IPS-NIHi7 (cell line): ENCODE measurements at regions not wholly inside any gene's neighbourhood (a gene's known extent, or its start where the extent isn't known, plus 50 kb on each side); places are given as distances from the start of the nearest gene placed in this dataset.
A peak's percentile ranks its signal among the peaks of the same experiment; 100 is the strongest.
"Not testable (repeated sequence)": the region's sequence is repeated elsewhere in the genome, so short reads cannot be mapped to it uniquely, and the experiment has no call there.

ENCODE experiments used
- DNase-seq: peaks from one replicate; pipeline ENCODE4 v3.0.0; 2012; ENCODE audit warnings: mixed read lengths; ENCODE audit errors: extremely low spot score

DNA sequence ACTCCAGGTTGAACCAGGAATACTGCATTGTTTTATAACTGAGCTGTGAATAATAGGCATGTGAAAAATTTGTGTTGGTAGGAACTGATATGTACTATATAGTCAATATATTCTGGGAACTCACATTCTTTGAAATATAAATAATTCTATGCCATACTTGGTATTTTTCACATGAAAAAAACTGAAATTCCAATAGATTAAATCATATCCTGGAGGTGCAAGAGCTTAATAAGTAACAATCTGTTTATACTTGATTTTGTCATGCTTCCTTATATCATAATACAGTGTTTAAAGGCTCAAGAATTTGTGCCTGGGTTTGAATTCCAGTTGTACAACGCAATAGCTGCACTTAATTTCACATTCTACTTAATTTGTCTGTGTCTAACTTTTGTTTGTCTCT is 387.0 kb downstream of the USP25 start:
- no peak for DNase-seq

DNA sequence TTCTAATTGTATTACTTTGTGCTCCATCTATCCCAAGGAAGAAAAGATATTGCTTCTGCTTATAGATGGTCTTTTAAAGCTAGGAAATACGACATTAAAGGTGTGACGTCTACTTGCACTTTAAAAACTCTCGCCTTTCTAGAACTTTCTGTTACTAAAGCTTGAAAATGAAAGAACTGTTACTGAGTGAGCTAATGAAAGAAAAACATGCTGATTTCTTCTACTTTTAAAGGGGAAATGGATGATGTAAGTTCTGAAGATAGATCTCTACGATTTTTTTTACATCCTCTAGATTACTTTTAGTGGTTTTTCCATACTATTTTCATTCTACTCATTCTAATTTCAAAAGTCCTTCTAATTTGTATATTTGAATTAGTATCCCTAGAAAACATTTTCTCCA is 387.5 kb downstream of the USP25 start:
- no peak for DNase-seq

- no peak for DNase-seq
Observed at GRCh38 chr21:16117851-16118590, 388.2 kb downstream of the USP25 start.

DNA sequence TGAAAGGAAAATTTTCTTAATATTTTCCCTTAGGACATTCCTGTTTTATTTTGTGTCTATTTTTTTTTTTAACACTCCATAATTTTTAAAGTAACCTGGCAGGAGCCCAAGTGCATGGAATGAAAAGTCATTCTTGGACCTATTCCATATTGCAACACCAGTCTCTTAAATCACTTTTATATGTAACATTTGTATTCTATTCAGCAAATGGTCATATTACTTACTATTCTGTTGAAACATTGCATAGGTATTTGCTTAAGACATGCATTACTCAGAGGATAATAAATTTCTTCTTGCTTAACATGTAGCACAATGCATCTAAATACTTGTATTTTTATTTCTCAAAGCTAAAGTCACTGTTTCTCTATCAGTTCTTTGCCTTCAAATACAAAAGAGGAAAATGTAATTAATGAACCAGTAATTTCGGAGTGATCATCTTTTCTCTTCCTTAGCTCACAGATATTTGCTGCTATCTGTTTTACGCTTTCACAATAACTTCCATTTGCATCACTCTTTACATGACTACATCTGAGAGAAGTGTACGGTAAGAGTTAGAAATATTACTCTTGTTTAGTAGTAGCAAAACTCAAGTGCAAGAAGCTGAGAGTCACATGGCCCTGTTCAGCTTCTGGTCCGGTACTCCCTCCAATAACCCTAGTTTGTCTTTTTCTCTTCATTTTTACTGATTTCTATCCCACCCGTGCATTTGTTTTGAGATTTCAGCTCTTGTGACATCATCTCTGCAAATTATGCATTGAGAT is 394.8 kb downstream of the USP25 start:
- no peak for DNase-seq

DNA sequence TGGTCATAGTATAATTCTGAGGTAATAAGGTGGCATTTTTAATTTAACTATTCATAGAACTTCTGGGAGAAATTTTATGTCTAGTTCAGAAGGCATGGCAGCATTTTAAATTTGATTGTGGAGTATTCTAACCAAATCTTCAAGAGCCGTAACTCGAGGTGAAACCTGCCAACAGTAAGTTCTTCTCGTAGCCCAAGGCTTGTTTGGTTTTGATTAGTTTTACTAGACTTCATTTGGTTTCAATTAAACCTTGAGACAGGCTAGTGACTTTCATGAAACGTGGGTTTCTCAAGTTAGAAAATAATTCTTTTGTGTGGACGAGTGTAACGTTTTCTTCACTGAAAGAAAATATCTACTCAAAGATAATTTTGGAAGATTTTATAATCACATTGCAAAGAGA is 395.5 kb downstream of the USP25 start:
- DNase-seq = no peak

- not testable (repeated sequence) for DNase-seq
Observed at GRCh38 chr21:16132453-16132852, 402.7 kb downstream of the USP25 start.

DNA sequence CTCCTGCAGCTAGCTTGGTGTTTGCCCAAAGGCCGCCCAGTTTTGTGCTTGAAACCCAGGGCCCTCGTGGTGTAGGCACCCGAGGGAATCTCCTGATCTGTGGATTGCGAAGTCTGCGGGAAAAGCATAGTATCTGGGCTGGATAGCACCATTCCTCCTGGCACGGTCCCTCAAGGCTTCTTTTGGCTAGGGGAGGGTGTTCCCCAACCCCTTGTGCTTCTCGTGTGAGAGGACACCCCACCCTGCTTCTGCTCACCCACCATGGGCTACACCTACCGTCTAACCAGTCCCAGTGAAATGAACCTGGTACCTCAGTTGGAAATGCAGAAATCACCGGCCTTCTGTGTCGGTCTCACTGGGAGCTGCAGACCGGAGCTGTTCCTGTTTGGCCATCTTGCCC is 403.5 kb downstream of the USP25 start:
- DNase-seq = no peak

- no peak for DNase-seq
Observed at GRCh38 chr21:16134134-16134533, 404.4 kb downstream of the USP25 start.

DNA sequence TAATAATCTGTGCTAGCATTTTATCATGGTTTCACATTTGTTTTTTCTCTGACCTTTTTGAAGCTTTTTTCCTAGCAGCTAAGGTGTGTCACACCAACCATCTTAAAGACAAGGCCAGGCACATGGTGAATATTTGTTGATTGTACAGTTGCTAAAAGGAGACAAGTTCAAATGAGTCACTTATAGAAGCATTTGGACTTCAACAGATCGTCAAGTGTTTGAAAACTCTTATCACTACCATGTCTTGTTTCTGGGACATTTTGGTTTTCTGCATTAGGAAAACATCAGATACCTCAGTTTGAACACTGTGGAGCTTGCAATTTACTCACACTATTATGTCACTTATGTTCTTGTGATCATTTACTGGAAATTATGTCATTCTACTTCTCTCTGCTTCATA is 407.3 kb downstream of the USP25 start:
- no peak for DNase-seq

DNA sequence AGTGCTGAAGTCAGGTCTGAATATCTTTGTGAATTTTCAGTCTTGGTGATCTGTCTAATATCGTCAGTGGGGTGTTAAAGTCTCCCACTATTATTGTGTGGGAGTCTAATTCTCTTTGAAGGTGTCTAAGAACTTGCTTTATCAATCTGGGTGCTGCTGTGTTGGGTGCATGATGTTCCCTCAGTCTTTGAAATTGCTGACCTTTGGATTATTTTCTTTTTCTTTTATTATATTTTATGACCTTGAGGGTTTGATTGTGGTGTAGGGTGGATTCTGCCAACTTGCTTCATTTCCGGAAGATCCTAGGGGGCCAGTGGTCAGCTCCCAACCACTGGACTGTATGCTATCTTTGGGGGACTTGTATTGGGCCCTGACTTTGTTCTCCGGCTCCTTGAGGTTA is 415.3 kb downstream of the USP25 start:
- DNase-seq = no peak

DNA sequence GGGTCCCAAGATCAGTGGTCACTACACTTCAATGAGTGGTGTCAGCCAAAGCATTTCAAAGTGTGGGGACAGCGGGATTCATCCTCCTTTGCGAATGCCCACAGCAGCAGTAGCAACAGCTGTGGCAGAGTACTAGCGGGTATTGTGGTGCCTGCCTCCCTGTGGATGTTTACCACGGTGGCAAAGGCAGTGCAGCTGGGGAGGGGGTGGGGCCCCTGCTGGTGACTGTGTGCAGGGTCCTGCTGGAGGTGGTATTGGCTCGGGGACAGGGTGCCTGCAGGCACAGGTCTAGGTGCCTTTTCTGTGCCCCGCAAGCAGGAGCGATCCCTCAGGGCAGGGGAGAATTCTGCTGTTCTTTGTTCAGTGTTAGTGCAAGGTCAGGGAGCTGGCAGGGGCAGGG is 415.7 kb downstream of the USP25 start:
- no peak for DNase-seq

DNA sequence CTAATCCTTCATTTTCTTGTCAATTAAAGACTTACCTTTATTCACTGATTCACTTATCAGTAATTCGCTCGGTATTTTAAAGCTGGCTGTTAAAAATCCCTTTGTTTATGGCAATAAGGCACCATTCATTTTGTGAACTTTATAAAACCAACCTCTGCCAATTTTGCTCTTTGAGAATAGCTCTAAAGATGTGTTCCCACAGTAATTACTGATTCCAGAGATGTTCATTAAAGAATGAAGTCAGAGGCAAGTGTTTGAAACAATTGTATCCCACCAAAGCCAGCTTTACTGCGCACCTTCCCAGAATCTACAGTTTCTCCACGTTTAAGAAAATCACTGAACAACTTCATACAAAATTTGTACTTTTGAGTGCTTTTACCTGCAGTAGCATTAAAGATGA is 424.5 kb downstream of the USP25 start:
- DNase-seq = no peak

GRCh38 chr21:16154951-16155635 is 425.3 kb downstream of the USP25 start:
- DNase-seq = peak; percentile 33

DNA sequence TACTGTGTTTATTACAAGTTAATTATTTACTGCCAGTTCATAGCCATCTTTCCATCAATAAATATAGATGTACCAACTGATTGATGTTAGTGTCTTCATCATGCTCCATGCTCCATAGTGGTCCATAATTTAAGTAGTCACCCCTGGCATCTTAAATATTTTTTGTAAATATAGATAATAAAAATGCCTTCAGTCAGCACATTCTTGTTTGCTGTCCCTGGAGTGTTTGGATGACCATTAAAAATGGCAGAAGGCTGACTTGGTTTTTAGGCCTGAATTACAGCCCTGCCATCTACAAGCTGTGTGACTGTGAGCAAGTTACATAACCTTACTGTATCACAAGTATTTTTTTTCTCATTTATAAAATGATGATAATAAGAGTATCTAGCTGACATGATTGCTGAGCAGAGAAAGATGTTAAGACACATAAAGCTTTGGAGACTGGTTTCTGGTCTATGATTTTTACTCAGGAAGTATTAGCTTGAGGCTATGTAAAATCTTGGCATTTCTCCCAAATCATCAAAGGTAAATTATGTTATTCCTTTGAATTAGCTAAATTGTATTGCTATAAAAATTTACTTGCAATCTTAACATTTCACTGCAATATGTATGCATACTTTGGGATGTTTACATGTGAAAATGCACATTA is 427.2 kb downstream of the USP25 start:
- DNase-seq = no peak

DNA sequence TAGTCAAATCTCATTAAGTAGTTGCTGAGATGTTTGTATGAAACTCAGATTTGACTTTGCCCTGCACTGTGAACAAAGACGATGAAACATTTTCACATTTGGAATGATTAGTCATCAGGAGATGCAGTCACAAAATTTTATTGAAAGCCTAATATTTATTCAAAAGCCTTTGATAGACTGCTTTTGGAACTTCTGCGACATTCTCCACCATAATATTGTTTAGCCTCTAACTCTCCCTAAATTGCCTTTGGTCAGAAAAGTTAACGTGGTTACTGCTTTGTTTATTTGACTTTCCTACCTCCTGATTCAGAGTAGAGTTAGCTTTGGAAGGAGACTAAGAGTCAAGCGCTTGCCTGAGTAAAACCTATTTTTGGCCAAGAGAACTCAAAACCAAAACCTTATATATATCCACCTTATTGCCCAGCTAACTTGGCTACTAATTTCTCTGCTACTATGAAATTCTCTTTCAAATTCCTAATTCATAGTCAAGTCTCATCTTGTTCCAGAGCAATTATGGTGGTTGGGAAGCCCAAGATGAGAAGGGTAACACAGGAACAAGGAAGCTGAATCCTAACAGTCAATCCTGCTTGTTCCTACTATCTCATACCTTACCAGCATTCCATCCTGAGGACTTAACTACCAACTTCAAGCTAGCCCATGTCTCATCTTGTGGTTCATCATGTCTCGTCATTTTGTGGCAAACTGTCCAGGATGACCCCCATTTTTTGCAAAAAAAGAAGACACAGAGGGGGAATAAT is 429.6 kb downstream of the USP25 start:
- no peak for DNase-seq

GRCh38 chr21:16159971-16160350 is 430.2 kb downstream of the USP25 start:
- no peak for DNase-seq

DNA sequence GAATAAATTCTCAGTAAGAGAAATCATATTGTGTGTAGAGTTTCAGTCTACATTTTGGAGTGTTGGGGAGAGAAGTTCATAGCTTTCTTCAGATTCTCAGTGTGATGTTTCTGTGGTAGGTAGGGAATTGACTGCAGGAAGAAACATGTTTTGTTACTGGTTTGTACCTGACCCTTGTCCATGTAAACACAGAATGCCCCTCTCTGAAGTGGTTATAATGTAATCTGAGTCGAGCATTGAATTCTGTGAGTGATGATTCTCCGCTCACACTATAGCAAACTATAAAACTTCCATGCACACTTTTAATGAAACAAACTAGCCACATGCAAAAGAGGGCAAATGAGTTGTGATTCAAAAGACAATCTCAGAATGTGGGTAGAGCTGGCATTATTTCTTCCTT is 433.2 kb downstream of the USP25 start:
- no peak for DNase-seq

- no peak for DNase-seq
Observed at GRCh38 chr21:16169102-16169511, 439.3 kb downstream of the USP25 start.

DNA sequence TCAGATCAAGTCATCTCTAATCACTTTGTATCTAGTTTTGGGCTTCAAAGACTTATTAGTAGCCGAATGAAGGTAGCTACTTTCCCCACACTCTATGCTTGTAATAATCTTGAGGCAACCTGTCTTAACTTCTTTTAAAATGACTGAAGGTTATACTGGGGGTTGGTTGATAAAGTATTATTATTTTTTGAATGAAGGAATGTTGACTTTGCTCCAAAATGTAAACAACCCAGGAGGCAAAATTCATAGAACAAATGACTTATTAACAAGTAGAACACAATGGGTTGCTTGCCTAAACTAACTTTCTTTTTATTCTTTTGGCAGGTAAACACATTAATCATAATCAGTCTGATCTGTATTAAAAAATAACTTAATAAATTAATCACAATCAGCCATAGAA is 440.0 kb downstream of the USP25 start:
- no peak for DNase-seq

- DNase-seq = no peak
Observed at GRCh38 chr21:16176570-16176969, 446.8 kb downstream of the USP25 start.

GRCh38 chr21:16177532-16177931 is 447.8 kb downstream of the USP25 start:
- DNase-seq = no peak

- no peak for DNase-seq
Observed at GRCh38 chr21:16179773-16180172, 450.0 kb downstream of the USP25 start.
